OCI-LY1 (cell line): ENCODE measurements at regions not wholly inside any gene's neighbourhood (a gene's known extent, or its start where the extent isn't known, plus 50 kb on each side); places are given as distances from the start of the nearest gene placed in this dataset.

Experiments used
- CTCF ChIP-seq: fragments of 200-600 bp; sonication (generic), shearing (Covaris generic); IDR thresholded peaks from 2 replicates; pipeline ENCODE4 v1.5.1; 2017; ENCODE audit warnings: mild to moderate bottlenecking, antibody characterized with exemption, low read length, moderate library complexity, mixed read lengths
- EZH2 ChIP-seq: fragments of 200-600 bp; sonication (generic), shearing (Covaris generic); IDR thresholded peaks from 2 replicates; pipeline ENCODE4 v1.8.0; 2017; ENCODE audit warnings: borderline replicate concordance, mixed run types, mild to moderate bottlenecking, antibody characterized with exemption, low read length, moderate library complexity, mixed read lengths

- TF ChIP-seq CTCF (no peak), EZH2 (no peak)
Measured at GRCh38 chr1:95440511-95440910, 206.5 kb downstream of the RWDD3 start.
